HG02852 (cell line): ENCODE measurements at regions not wholly inside any gene's neighbourhood (a gene's known extent, or its start where the extent isn't known, plus 50 kb on each side); places are given as distances from the start of the nearest gene placed in this dataset.
"Not testable (repeated sequence)": the region's sequence is repeated elsewhere in the genome, so short reads cannot be mapped to it uniquely, and the experiment has no call there.

ENCODE experiments used
- ATAC-seq: cut with Tn5 transposase; IDR thresholded peaks from one replicate; pipeline ENCODE4 v1.9.1; 2021; ENCODE audit warnings: mild to moderate bottlenecking, moderate library complexity; ENCODE audit not compliant: unreplicated experiment

- ATAC-seq = not testable (repeated sequence)
Measured at GRCh38 chr2:198270157-198270556, 465.8 kb downstream of the PLCL1 start.

GRCh38 chr2:198268519-198268918, 464.1 kb downstream of the PLCL1 start:
- ATAC-seq = no peak

GRCh38 chr2:198259496-198259895, 455.1 kb downstream of the PLCL1 start:
- no peak for ATAC-seq

- ATAC-seq = no peak
Measured at GRCh38 chr2:198254536-198255090, 450.2 kb downstream of the PLCL1 start.

- no peak for ATAC-seq
Measured at GRCh38 chr2:198253995-198254394, 449.6 kb downstream of the PLCL1 start.

GRCh38 chr2:198252472-198252871, 448.1 kb downstream of the PLCL1 start:
- no peak for ATAC-seq

GRCh38 chr2:198242093-198242492, 437.7 kb downstream of the PLCL1 start:
- no peak for ATAC-seq

GRCh38 chr2:198238429-198238828, 434.0 kb downstream of the PLCL1 start:
- no peak for ATAC-seq

GRCh38 chr2:198236338-198236737, 431.9 kb downstream of the PLCL1 start:
- ATAC-seq = no peak

- ATAC-seq = no peak
Measured at GRCh38 chr2:198232281-198232680, 427.9 kb downstream of the PLCL1 start.

- ATAC-seq = no peak
Measured at GRCh38 chr2:198231562-198231961, 427.2 kb downstream of the PLCL1 start.

GRCh38 chr2:198220763-198221610, 416.6 kb downstream of the PLCL1 start:
- ATAC-seq = no peak

- ATAC-seq = no peak
Measured at GRCh38 chr2:198219292-198219691, 414.9 kb downstream of the PLCL1 start.

GRCh38 chr2:198214114-198214596, 409.8 kb downstream of the PLCL1 start:
- ATAC-seq = no peak

GRCh38 chr2:198213253-198213652, 408.9 kb downstream of the PLCL1 start:
- no peak for ATAC-seq

- no peak for ATAC-seq
Measured at GRCh38 chr2:198211706-198212105, 407.3 kb downstream of the PLCL1 start.

GRCh38 chr2:198203336-198204069, 399.1 kb downstream of the PLCL1 start:
- no peak for ATAC-seq
